ENCODE measurements at regions not wholly inside any gene's neighbourhood (a gene's known extent, or its start where the extent isn't known, plus 50 kb on each side); places are given as distances from the start of the nearest gene placed in this dataset.

DNA sequence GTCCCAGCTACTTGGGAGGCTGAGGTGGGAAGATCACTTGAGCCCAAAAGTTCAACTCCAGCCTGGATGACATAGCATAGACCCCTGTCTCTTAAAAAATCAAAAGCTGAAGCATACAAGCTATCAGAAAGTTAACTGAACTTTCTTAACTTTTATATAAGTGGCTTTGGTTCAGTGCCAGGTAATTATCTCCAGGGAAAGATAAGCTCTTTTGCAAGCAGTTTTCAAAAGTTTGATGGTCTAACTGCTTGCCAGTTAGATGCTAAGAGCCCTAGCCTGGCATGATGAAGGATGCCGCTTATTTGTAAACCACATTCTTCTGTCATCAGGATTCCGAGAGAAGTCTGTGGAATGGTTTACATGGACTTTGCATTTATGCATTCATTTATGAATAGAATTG is 409.1 kb downstream of the AEBP2 start:
- TF ChIP-seq RAD21 (IDR thresholded peaks at IDR 0.05; ENCODE audit: low read depth): no peak
- no peak for TF ChIP-seq YY1 (IDR thresholded peaks at IDR 0.05; ENCODE audit: low read depth)
